ENCODE measurements at regions not wholly inside any gene's neighbourhood (a gene's known extent, or its start where the extent isn't known, plus 50 kb on each side); places are given as distances from the start of the nearest gene placed in this dataset.
"Not testable (repeated sequence)": the region's sequence is repeated elsewhere in the genome, so short reads cannot be mapped to it uniquely, and the experiment has no call there.

DNA sequence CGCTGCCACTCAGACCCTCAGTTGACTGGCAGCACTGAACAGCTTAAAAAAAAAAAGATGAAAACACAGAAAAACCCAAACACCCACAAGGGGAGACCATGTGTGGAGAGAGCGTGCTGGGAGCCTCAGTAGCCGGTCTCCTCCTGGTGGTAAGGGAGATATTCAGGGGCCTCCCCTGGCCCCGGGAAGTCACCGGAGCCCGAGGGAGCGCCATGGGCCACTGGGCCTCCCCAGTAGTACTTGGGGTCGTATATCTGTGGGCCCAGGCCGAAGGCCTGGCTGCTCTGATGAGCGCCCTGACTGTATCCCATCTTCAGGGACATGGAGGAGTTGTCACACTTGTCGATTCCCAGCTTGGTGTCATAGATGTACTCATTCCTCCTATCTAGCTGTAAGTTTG, 145.7 kb upstream of the TEKT4 start:
- Histone ChIP-seq H3K27ac (no peak overlapping the region), H3K27me3 (ENCODE audit: insufficient read depth in 3 of 3, low read length in 2 of 3) (no peaks in the 10 kb centered on the region), H3K4me1 (no peaks in the 10 kb centered on the region), H3K9me3 (no peaks in the 10 kb centered on the region), H3K4me3 (no peak overlapping the region), H3K36me3 (ENCODE audit: insufficient read depth in 1 of 2, low read depth in 1 of 2) (no peaks in the 10 kb centered on the region)
- ATAC-seq: no peak
- 80 to 82% (median 80%) methylated on average over 11 of the region's 11 CpGs for WGBS, 3 donors
- intact Hi-C loops (cut with DNase I): no loop called here
- TF ChIP-seq, protein P1, sequence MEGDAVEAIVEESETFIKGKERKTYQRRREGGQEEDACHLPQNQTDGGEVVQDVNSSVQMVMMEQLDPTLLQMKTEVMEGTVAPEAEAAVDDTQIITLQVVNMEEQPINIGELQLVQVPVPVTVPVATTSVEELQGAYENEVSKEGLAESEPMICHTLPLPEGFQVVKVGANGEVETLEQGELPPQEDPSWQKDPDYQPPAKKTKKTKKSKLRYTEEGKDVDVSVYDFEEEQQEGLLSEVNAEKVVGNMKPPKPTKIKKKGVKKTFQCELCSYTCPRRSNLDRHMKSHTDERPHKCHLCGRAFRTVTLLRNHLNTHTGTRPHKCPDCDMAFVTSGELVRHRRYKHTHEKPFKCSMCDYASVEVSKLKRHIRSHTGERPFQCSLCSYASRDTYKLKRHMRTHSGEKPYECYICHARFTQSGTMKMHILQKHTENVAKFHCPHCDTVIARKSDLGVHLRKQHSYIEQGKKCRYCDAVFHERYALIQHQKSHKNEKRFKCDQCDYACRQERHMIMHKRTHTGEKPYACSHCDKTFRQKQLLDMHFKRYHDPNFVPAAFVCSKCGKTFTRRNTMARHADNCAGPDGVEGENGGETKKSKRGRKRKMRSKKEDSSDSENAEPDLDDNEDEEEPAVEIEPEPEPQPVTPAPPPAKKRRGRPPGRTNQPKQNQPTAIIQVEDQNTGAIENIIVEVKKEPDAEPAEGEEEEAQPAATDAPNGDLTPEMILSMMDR (IDR thresholded peaks at IDR 0.05): no peak
- DNase-seq: no peak

DNA sequence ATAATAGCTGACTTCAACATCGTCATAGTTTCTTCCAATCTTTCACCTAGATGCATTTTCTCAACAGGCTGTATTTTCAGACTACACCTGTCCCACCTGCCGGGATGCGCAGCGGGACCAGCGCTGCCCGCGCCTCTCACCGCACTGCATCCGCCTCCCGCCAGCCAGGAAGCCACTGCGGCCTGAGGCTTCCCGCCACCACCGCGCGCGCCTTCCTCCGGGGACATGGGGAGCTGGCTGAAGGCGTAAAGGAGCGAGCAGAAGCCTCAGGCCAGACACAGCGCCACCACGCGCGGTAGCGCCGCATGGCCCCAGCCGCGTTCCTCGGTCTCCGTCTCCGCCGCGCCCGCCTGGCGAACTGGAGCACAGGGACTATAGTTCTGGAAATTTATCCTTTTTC, 135.7 kb upstream of the TEKT4 start:
- intact Hi-C loops (cut with DNase I); H3K27me3 ChIP-seq (ENCODE audit: insufficient read depth in 3 of 3, low read length in 2 of 3); H3K36me3 ChIP-seq (ENCODE audit: insufficient read depth in 1 of 2, low read depth in 1 of 2); ATAC-seq; DNase-seq; H3K9me3 ChIP-seq; H3K27ac ChIP-seq; H3K4me1 ChIP-seq; H3K4me3 ChIP-seq: not testable (repeated sequence)
- 3 to 10% (median 6%) methylated on average over 22 to 31 of the region's 34 CpGs for WGBS, 3 donors

DNA sequence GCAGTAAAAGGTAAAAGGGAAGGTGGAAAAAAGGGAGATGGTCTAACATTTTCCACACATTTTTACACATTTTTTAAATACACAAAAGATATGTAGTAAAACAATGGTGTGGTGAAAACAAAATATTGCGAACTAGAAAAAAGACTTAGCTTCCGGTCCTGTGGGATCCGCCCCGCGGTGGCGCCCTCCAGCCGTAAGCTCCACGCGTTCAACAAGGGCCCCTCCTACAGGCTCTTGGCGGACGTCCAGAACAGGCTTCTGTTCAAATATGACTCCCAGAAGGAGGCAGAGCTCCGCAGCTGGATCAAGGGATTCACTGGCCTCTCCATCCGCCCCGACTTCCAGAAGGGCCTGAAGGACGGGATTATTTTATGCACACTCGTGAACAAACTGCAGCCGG, 134.1 kb upstream of the TEKT4 start:
- H3K27me3 ChIP-seq (ENCODE audit: insufficient read depth in 3 of 3, low read length in 2 of 3); H3K4me3 ChIP-seq; H3K27ac ChIP-seq; ATAC-seq; H3K9me3 ChIP-seq; DNase-seq; intact Hi-C loops (cut with DNase I); H3K36me3 ChIP-seq (ENCODE audit: insufficient read depth in 1 of 2, low read depth in 1 of 2); H3K4me1 ChIP-seq: not testable (repeated sequence)
- WGBS, 3 donors: 79 to 88% (median 83%) methylated on average over 14 to 15 of the region's 17 CpGs

DNA sequence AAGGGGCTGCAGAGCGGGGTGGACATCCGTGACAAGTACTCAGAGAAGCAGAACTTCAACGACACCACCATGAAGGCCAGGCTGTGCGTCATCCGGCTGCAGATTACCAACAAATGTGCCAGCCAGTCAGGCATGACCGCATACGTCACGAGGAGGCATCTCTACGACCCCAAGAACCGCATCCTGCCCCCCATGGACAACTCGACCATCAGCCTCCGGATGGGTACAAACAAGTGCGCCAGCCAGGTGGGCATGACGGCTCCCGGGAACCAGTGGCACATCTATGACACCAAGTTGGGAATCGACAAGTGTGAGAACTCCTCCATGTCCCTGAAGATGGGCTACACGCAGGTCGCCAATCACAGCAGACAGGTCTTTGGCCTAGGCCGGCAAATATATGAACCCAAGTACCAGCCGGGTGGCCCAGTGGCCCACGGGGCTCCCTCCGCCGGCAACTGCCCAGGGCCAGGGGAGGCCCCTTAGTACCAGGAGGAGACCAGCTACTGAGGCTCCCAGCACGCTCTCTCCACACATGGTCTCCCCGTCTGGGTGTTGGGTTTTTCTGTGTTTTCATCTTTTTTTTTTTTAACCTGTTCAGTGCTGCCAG, 133.4 kb upstream of the TEKT4 start:
- H3K27me3 ChIP-seq (ENCODE audit: insufficient read depth in 3 of 3, low read length in 2 of 3); H3K9me3 ChIP-seq; H3K27ac ChIP-seq; ATAC-seq; intact Hi-C loops (cut with DNase I); H3K4me1 ChIP-seq; H3K36me3 ChIP-seq (ENCODE audit: insufficient read depth in 1 of 2, low read depth in 1 of 2); DNase-seq; H3K4me3 ChIP-seq: not testable (repeated sequence)
- 88 to 91% (median 90%) methylated on average over 24 to 25 of the region's 25 CpGs for WGBS, 3 donors

DNA sequence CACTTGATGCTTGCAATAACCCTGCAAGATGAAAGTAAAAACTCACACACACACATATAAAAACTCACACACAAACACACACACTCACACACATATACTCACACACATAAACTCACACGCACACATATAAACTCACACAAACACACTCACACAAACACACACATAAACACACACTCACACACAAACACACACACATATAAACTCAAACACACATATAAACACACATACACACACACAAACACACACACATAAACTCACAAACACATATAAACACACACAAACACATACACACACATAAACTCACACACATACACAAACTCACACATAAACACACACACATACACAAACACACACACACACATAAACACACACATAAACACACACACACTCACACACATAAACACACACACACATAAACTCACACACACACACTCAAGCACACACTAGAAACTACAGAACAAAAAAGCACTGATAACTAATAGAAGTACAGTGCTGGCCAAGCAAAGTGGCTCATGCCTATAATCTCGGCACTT, 117.7 kb upstream of the TEKT4 start:
- ATAC-seq (no peak), DNase-seq (no peak)
- Histone ChIP-seq H3K27ac (no peak overlapping the region), H3K27me3 (ENCODE audit: insufficient read depth in 3 of 3, low read length in 2 of 3) (no peaks in the 10 kb centered on the region), H3K9me3 (no peaks in the 10 kb centered on the region), H3K36me3 (ENCODE audit: insufficient read depth in 1 of 2, low read depth in 1 of 2) (no peaks in the 10 kb centered on the region), H3K4me1 (no peaks in the 10 kb centered on the region), H3K4me3 (no peak overlapping the region)
- WGBS, 3 donors: 80 to 84% (median 84%) methylated on average over 2 of the region's 2 CpGs
- intact Hi-C loops (cut with DNase I): no loop called here
- TF ChIP-seq, protein P1 (IDR thresholded peaks at IDR 0.05): no peak

DNA sequence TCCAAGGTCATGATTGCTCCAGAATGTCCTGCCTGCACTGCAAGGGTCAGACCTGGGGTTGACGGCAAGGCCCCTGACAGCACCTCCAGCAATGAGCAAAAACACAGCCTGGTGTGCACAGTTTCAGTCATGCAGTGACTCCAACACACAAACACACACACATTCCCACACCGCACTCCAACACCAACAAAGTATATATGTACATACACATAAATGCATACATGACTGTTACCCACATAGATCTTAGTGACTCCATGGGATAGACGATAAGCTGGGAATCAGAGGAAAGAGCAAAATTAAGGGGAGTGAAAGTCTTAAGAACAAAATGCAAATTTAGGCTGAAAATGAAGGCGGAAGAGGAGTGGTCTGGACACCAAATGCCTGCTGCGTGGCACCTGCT, 112.7 kb upstream of the TEKT4 start:
- Histone ChIP-seq H3K9me3 (no peaks in the 10 kb centered on the region), H3K4me3 (no peak overlapping the region), H3K36me3 (ENCODE audit: insufficient read depth in 1 of 2, low read depth in 1 of 2) (no peaks in the 10 kb centered on the region), H3K4me1 (no peaks in the 10 kb centered on the region), H3K27ac (no peak overlapping the region), H3K27me3 (ENCODE audit: insufficient read depth in 3 of 3, low read length in 2 of 3) (no peaks in the 10 kb centered on the region)
- DNase-seq: no peak
- ATAC-seq: no peak
- TF ChIP-seq, protein P1 (IDR thresholded peaks at IDR 0.05): no peak
- 87 to 92% (median 91%) methylated on average over 5 of the region's 5 CpGs for WGBS, 3 donors
- intact Hi-C loops (cut with DNase I): no loop called here

Measured in psoas muscle (tissue), 7 donors.